ENCODE measurements at regions not wholly inside any gene's neighbourhood (a gene's known extent, or its start where the extent isn't known, plus 50 kb on each side); places are given as distances from the start of the nearest gene placed in this dataset.

GRCh38 chr4:160523231-160523630, 1420.4 kb downstream of the RAPGEF2 start:
- TF ChIP-seq, protein P1, sequence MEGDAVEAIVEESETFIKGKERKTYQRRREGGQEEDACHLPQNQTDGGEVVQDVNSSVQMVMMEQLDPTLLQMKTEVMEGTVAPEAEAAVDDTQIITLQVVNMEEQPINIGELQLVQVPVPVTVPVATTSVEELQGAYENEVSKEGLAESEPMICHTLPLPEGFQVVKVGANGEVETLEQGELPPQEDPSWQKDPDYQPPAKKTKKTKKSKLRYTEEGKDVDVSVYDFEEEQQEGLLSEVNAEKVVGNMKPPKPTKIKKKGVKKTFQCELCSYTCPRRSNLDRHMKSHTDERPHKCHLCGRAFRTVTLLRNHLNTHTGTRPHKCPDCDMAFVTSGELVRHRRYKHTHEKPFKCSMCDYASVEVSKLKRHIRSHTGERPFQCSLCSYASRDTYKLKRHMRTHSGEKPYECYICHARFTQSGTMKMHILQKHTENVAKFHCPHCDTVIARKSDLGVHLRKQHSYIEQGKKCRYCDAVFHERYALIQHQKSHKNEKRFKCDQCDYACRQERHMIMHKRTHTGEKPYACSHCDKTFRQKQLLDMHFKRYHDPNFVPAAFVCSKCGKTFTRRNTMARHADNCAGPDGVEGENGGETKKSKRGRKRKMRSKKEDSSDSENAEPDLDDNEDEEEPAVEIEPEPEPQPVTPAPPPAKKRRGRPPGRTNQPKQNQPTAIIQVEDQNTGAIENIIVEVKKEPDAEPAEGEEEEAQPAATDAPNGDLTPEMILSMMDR (IDR thresholded peaks at IDR 0.05), result no peak
- no peak for TF ChIP-seq EP300 (IDR thresholded peaks at IDR 0.05)
- TF ChIP-seq POLR2A (IDR thresholded peaks at IDR 0.05), result no peak
